ENCODE measurements at regions not wholly inside any gene's neighbourhood (a gene's known extent, or its start where the extent isn't known, plus 50 kb on each side); places are given as distances from the start of the nearest gene placed in this dataset.
"Not testable (repeated sequence)": the region's sequence is repeated elsewhere in the genome, so short reads cannot be mapped to it uniquely, and the experiment has no call there.

- DNase-seq: no peak
These were observed 109.3 kb upstream of the MDFIC start for GRCh38 chr7:114812570-114812969.

- DNase-seq: no peak
These were observed 108.3 kb upstream of the MDFIC start for GRCh38 chr7:114813624-114814023.

GRCh38 chr7:114817036-114817435, 104.9 kb upstream of the MDFIC start:
- not testable (repeated sequence) for DNase-seq

- no peak for DNase-seq
These were observed 103.4 kb upstream of the MDFIC start for GRCh38 chr7:114818501-114818900.

- DNase-seq: no peak
These were observed 102.1 kb upstream of the MDFIC start for GRCh38 chr7:114819616-114820362.

- DNase-seq: no peak
These were observed 100.6 kb upstream of the MDFIC start for GRCh38 chr7:114821030-114821900.

GRCh38 chr7:114822131-114822530, 99.8 kb upstream of the MDFIC start:
- no peak for DNase-seq

GRCh38 chr7:114822844-114823243, 99.0 kb upstream of the MDFIC start:
- DNase-seq: no peak

GRCh38 chr7:114823290-114823689, 98.6 kb upstream of the MDFIC start:
- no peak for DNase-seq

- no peak for DNase-seq
These were observed 96.4 kb upstream of the MDFIC start for GRCh38 chr7:114825423-114825951.

GRCh38 chr7:114830952-114831351, 90.9 kb upstream of the MDFIC start:
- DNase-seq: no peak

GRCh38 chr7:114832906-114833595, 88.8 kb upstream of the MDFIC start:
- no peak for DNase-seq

- DNase-seq: no peak
These were observed 86.6 kb upstream of the MDFIC start for GRCh38 chr7:114835303-114835702.

- no peak for DNase-seq
These were observed 86.0 kb upstream of the MDFIC start for GRCh38 chr7:114835861-114836260.

GRCh38 chr7:114842551-114843065, 79.3 kb upstream of the MDFIC start:
- no peak for DNase-seq

- no peak for DNase-seq
These were observed 78.8 kb upstream of the MDFIC start for GRCh38 chr7:114843102-114843501.

GRCh38 chr7:114851406-114852061, 70.4 kb upstream of the MDFIC start:
- no peak for DNase-seq

GRCh38 chr7:114852293-114852692, 69.6 kb upstream of the MDFIC start:
- no peak for DNase-seq

- DNase-seq: no peak
These were observed 68.7 kb upstream of the MDFIC start for GRCh38 chr7:114853189-114853588.

- DNase-seq: no peak
These were observed 67.5 kb upstream of the MDFIC start for GRCh38 chr7:114854369-114854768.

GRCh38 chr7:114856625-114857024, 65.3 kb upstream of the MDFIC start:
- DNase-seq: no peak

- DNase-seq: no peak
These were observed 64.3 kb upstream of the MDFIC start for GRCh38 chr7:114857605-114858004.

- no peak for DNase-seq
These were observed 62.4 kb upstream of the MDFIC start for GRCh38 chr7:114859477-114859876.

All from SHP77 treated with DMSO at 0.1 percent for 48 hours (cell line).